Loucy (cell line): ENCODE measurements at regions not wholly inside any gene's neighbourhood (a gene's known extent, or its start where the extent isn't known, plus 50 kb on each side); places are given as distances from the start of the nearest gene placed in this dataset.

Experiments
- H2AFZ ChIP-seq: fragments of 200-600 bp; sonication (generic); 2 replicates; pipeline ENCODE4 v1.6.0; 2016; ENCODE audit warnings: antibody characterized with exemption, mild to moderate bottlenecking, low read length, moderate library complexity
- H3F3A ChIP-seq: fragments of 200-600 bp; 2 replicates; pipeline ENCODE4 v1.6.0; 2016; ENCODE audit warnings: antibody characterized with exemption, low read depth, mild to moderate bottlenecking
- H3K27me3 ChIP-seq: fragments of 200-600 bp; sonication (generic); 2 replicates; pipeline ENCODE4 v1.6.1; 2014; ENCODE audit warnings: low read length, mild to moderate bottlenecking; ENCODE audit not compliant: insufficient read depth, poor library complexity, severe bottlenecking
- H3K36me3 ChIP-seq: fragments of 200-600 bp; sonication (generic); 2 replicates; pipeline ENCODE4 v1.6.1; 2016; ENCODE audit warnings: low read length; ENCODE audit not compliant: insufficient read depth
- H3K4me1 ChIP-seq: fragments of 200-600 bp; sonication (generic); 2 replicates; pipeline ENCODE4 v1.5.1; 2014; ENCODE audit warnings: low read length, mild to moderate bottlenecking; ENCODE audit not compliant: insufficient read depth, poor library complexity, severe bottlenecking
- H3K4me2 ChIP-seq: fragments of 200-600 bp; sonication (generic); 2 replicates; pipeline ENCODE4 v1.6.0; 2014; ENCODE audit warnings: antibody characterized with exemption, low read length, low read depth, mild to moderate bottlenecking; ENCODE audit not compliant: poor library complexity, severe bottlenecking
- H3K4me3 ChIP-seq: fragments of 200-600 bp; sonication (generic); 2 replicates; pipeline ENCODE4 v1.5.1; 2014; ENCODE audit warnings: low read length, mild to moderate bottlenecking, mixed read lengths; ENCODE audit not compliant: poor library complexity, severe bottlenecking
- H3K79me2 ChIP-seq: fragments of 200-600 bp; sonication (generic); 2 replicates; pipeline ENCODE4 v1.6.1; 2014; ENCODE audit warnings: low read length; ENCODE audit not compliant: insufficient read depth
- H3K9ac ChIP-seq: fragments of 200-600 bp; sonication (generic); 2 replicates; pipeline ENCODE4 v1.6.0; 2014; ENCODE audit warnings: mild to moderate bottlenecking, low read depth, low read length, moderate library complexity; ENCODE audit not compliant: poor library complexity, severe bottlenecking
- H3K9me2 ChIP-seq: fragments of 200-600 bp; sonication (generic); replicated peaks from 2 replicates; pipeline ENCODE4 v1.6.1; 2016; ENCODE audit warnings: low read depth, low read length, mixed read lengths
- H3K9me3 ChIP-seq: fragments of 200-600 bp; sonication (generic); 2 replicates; pipeline ENCODE4 v1.6.1; 2014; ENCODE audit warnings: mild to moderate bottlenecking, antibody characterized with exemption, low read length, low read depth; ENCODE audit not compliant: insufficient read depth
- H4K20me1 ChIP-seq: fragments of 200-600 bp; sonication (generic); 2 replicates; pipeline ENCODE4 v1.6.0; 2014; ENCODE audit warnings: antibody characterized with exemption, low read length, mild to moderate bottlenecking; ENCODE audit not compliant: insufficient read depth, poor library complexity, severe bottlenecking
- CTCF ChIP-seq: fragments of 200-600 bp; sonication (generic); conservative IDR thresholded peaks from 2 replicates; pipeline ENCODE4 v1.5.1; 2014; ENCODE audit warnings: mild to moderate bottlenecking, antibody characterized with exemption, low read length
- EZH2phosphoT487 ChIP-seq: fragments of 200-600 bp; IDR thresholded peaks from 2 replicates; pipeline ENCODE4 v1.6.1; 2018; ENCODE audit warnings: antibody characterized with exemption, mild to moderate bottlenecking, moderate library complexity, borderline replicate concordance

- H3K79me2 ChIP-seq, result no peaks in the 10 kb centered on the region
- H3F3A ChIP-seq, result no peaks in the 10 kb centered on the region
- H3K4me1 ChIP-seq, result no peaks in the 10 kb centered on the region
- no peaks in the 10 kb centered on the region for H3K9me3 ChIP-seq
- H3K4me2 ChIP-seq, result no peak overlapping the region
- H3K9ac ChIP-seq, result no peak overlapping the region
- H3K9me2 ChIP-seq, result no peaks in the 10 kb centered on the region
- H3K4me3 ChIP-seq, result no peak overlapping the region
- no peaks in the 10 kb centered on the region for H3K27me3 ChIP-seq
- no peak overlapping the region for H2AFZ ChIP-seq
- H4K20me1 ChIP-seq, result no peaks in the 10 kb centered on the region
- TF ChIP-seq CTCF (no peak), EZH2phosphoT487 (no peak)
- no peaks in the 10 kb centered on the region for H3K36me3 ChIP-seq
Measured at GRCh38 chr2:107776362-107776761, 50.3 kb upstream of the RGPD4 start.
